WTC11 (cell line): ENCODE measurements at regions not wholly inside any gene's neighbourhood (a gene's known extent, or its start where the extent isn't known, plus 50 kb on each side); places are given as distances from the start of the nearest gene placed in this dataset.

Experiments used
- ATAC-seq: fragments of 200-7000 bp; cut with Tn5 transposase; 2 replicates; pipeline ENCODE4 v1.10.0; 2021; ENCODE audit warnings: mild to moderate bottlenecking, moderate library complexity
- CTCF ChIA-PET: fragments of 300-600 bp; sonication (Branson Sonifier 250); formaldehyde crosslinking; loops from one replicate; lab custom pipeline; 2021; ENCODE audit warnings: antibody characterized with exemption; lab: Charles Lee
- POLR2A ChIA-PET: fragments of 350-600 bp; sonication (Branson Sonifier 250); formaldehyde crosslinking; loops from one replicate; lab custom pipeline; 2021; ENCODE audit warnings: antibody characterized with exemption; lab: Charles Lee
- DNase-seq: peaks from one replicate; pipeline ENCODE4 v3.0.0; 2021; ENCODE audit warnings: low spot score
- H3K27ac Mint-ChIP-seq: 2 replicates; pipeline ENCODE4 v1.8.0; 2021; ENCODE audit warnings: mixed read lengths
- H3K27me3 Mint-ChIP-seq: 2 replicates; pipeline ENCODE4 v1.8.0; 2021; ENCODE audit warnings: low read depth, mild to moderate bottlenecking, moderate library complexity, mixed read lengths
- H3K36me3 Mint-ChIP-seq: 2 replicates; pipeline ENCODE4 v1.8.0; 2021; ENCODE audit warnings: mixed read lengths
- H3K4me1 Mint-ChIP-seq: 2 replicates; pipeline ENCODE4 v1.8.0; 2022; ENCODE audit warnings: mixed read lengths
- H3K4me3 Mint-ChIP-seq: 2 replicates; pipeline ENCODE4 v1.8.0; 2021; ENCODE audit warnings: mild to moderate bottlenecking, moderate library complexity, mixed read lengths
- H3K9me3 Mint-ChIP-seq: 2 replicates; pipeline ENCODE4 v1.8.0; 2021; ENCODE audit warnings: mixed read lengths
- FOXP1 ChIP-seq: sonication (generic); formaldehyde crosslinking; IDR thresholded peaks from 2 replicates; pipeline ENCODE4 v1.8.0; 2022; ENCODE audit warnings: missing genetic modification reagents, mild to moderate bottlenecking, moderate library complexity, borderline replicate concordance
- IRF2 ChIP-seq: sonication (generic); formaldehyde crosslinking; IDR thresholded peaks from 2 replicates; pipeline ENCODE4 v1.8.0; 2022; ENCODE audit warnings: low read depth, missing genetic modification reagents, borderline replicate concordance
- NFE2L1 ChIP-seq: sonication (generic); formaldehyde crosslinking; IDR thresholded peaks from 2 replicates; pipeline ENCODE4 v1.8.1; 2023; ENCODE audit warnings: missing genetic modification reagents
- RORB ChIP-seq: fragments of 250-450 bp; sonication (Bioruptor Pico); IDR thresholded peaks from 2 replicates; pipeline ENCODE4 v1.9.0; 2021; ENCODE audit warnings: mild to moderate bottlenecking
- SMAD4 ChIP-seq: sonication (generic); formaldehyde crosslinking; IDR thresholded peaks from 2 replicates; pipeline ENCODE4 v1.8.0; 2022; ENCODE audit warnings: mild to moderate bottlenecking, missing genetic modification reagents
- TEAD1 ChIP-seq: sonication (generic); formaldehyde crosslinking; IDR thresholded peaks from 2 replicates; pipeline ENCODE4 v1.8.0; 2022; ENCODE audit warnings: mild to moderate bottlenecking, missing genetic modification reagents
- ZNF671 ChIP-seq: fragments of 250-450 bp; sonication (Bioruptor Pico); IDR thresholded peaks from 2 replicates; pipeline ENCODE4 v1.8.0; 2021; ENCODE audit warnings: mild to moderate bottlenecking
- TF ChIP-seq, protein P1 (sequence below): sonication (generic); formaldehyde crosslinking; IDR thresholded peaks from 2 replicates; pipeline ENCODE4 v1.8.1; 2023; ENCODE audit warnings: mild to moderate bottlenecking, missing genetic modification reagents, moderate library complexity
- TF ChIP-seq, protein P2 (sequence below): sonication (generic); formaldehyde crosslinking; IDR thresholded peaks from 2 replicates; pipeline ENCODE4 v1.8.1; 2023; ENCODE audit warnings: mild to moderate bottlenecking, moderate library complexity, missing genetic modification reagents
- TF ChIP-seq, protein P3 (sequence below): fragments of 250-450 bp; sonication (Bioruptor Pico); IDR thresholded peaks from 2 replicates; pipeline ENCODE4 v1.9.0; 2021; ENCODE audit warnings: moderate library complexity, mild to moderate bottlenecking, inconsistent platforms, borderline replicate concordance
- TF ChIP-seq, protein P4 (sequence below): sonication (generic); formaldehyde crosslinking; IDR thresholded peaks from 2 replicates; pipeline ENCODE4 v1.8.0; 2022; ENCODE audit warnings: mild to moderate bottlenecking, missing genetic modification reagents
- TF ChIP-seq, protein P5 (sequence below): fragments of 250-450 bp; sonication (Bioruptor Pico); IDR thresholded peaks from 2 replicates; pipeline ENCODE4 v1.9.0; 2021; ENCODE audit warnings: mild to moderate bottlenecking
- TF ChIP-seq, protein P6 (sequence below): sonication (generic); formaldehyde crosslinking; IDR thresholded peaks from 2 replicates; pipeline ENCODE4 v1.8.1; 2023; ENCODE audit warnings: mild to moderate bottlenecking, missing genetic modification reagents
- TF ChIP-seq, protein P7 (sequence below): fragments of 250-450 bp; sonication (Bioruptor Pico); IDR thresholded peaks from 2 replicates; pipeline ENCODE4 v2.1.2; 2022; ENCODE audit warnings: mild to moderate bottlenecking, moderate library complexity
- TF ChIP-seq, protein P8 (sequence below): sonication (generic); formaldehyde crosslinking; IDR thresholded peaks from 2 replicates; pipeline ENCODE4 v1.8.1; 2022; ENCODE audit warnings: mild to moderate bottlenecking, moderate library complexity, missing genetic modification reagents

DNA sequence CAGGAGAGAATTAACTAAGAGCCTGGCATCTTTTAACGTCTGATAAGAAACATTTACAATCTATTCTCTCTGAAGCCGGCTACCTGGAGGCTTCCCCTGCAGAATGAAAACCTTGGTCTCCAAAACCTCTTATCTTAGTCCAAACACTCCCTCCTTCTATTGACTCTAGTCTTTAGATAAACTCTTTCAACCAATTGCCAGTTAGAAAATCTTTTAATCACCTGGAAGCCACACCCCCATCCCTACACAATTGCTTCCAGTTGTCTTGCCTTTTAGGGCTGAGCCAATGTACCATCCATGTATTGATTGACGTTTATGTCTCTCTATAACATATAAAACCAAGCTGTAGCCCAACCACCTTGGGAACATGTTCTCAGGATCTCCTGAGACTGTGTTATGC lies 1343.1 kb upstream of the C9orf72 start (continued):
- TF ChIP-seq, protein P1, sequence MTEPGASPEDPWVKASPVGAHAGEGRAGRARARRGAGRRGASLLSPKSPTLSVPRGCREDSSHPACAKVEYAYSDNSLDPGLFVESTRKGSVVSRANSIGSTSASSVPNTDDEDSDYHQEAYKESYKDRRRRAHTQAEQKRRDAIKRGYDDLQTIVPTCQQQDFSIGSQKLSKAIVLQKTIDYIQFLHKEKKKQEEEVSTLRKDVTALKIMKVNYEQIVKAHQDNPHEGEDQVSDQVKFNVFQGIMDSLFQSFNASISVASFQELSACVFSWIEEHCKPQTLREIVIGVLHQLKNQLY (CRISPR knock-in tag), result no peak
- TF ChIP-seq, protein P2, sequence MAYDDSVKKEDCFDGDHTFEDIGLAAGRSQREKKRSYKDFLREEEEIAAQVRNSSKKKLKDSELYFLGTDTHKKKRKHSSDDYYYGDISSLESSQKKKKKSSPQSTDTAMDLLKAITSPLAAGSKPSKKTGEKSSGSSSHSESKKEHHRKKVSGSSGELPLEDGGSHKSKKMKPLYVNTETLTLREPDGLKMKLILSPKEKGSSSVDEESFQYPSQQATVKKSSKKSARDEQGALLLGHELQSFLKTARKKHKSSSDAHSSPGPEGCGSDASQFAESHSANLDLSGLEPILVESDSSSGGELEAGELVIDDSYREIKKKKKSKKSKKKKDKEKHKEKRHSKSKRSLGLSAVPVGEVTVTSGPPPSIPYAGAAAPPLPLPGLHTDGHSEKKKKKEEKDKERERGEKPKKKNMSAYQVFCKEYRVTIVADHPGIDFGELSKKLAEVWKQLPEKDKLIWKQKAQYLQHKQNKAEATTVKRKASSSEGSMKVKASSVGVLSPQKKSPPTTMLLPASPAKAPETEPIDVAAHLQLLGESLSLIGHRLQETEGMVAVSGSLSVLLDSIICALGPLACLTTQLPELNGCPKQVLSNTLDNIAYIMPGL (CRISPR knock-in tag), result no peak
- TF ChIP-seq, protein P3, sequence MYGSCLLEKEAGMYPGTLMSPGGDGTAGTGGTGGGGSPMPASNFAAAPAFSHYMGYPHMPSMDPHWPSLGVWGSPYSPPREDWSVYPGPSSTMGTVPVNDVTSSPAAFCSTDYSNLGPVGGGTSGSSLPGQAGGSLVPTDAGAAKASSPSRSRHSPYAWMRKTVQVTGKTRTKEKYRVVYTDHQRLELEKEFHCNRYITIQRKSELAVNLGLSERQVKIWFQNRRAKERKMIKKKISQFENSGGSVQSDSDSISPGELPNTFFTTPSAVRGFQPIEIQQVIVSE (CRISPR knock-in tag), result no peak
- TF ChIP-seq RORB (CRISPR knock-in tag) (no peak), ZNF671 (no peak), NFE2L1 (CRISPR knock-in tag) (no peak)

DNA sequence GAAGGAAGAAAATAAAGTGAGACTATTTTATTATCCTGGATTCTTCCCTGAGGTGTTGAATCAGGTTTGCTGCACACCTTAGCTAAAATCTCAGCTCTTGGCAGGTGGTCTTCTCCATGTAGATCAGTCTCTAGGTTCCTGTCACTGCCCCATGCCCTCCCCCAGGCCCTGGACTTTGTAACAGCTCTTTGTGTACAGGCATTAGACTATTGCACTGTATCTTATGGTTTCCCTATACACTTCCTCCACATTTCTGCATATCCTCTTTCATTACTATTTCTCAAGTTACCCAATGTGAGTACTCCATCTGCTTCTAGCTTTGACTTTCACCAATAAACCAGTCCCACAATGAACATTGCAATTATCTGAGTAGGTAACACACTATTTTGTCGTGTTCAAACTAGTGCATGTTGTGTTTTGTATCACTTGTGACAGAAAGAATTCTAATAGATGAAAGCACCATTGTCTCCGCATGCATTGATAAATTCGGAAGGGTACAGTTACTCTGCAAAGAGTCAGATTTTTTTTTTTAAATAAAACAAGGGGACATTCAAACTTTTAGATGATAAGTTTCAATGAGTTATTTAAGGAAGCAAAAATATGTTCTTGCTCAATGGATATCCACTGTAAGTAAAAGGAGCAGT lies 1348.7 kb upstream of the C9orf72 start:
- DNase-seq (no peak), ATAC-seq (no peak)
- peaks cover 19% of the 10 kb centered on the region for H3K9me3 Mint-ChIP-seq
- peaks cover 31% of the 10 kb centered on the region for H3K4me1 Mint-ChIP-seq
- POLR2A ChIA-PET, result no interaction called here
- no peaks in the 10 kb centered on the region for H3K27me3 Mint-ChIP-seq
- TF ChIP-seq, protein P4, sequence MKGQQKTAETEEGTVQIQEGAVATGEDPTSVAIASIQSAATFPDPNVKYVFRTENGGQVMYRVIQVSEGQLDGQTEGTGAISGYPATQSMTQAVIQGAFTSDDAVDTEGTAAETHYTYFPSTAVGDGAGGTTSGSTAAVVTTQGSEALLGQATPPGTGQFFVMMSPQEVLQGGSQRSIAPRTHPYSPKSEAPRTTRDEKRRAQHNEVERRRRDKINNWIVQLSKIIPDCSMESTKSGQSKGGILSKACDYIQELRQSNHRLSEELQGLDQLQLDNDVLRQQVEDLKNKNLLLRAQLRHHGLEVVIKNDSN (CRISPR knock-in tag), result no peak
- TF ChIP-seq RORB (CRISPR knock-in tag) (no peak), TEAD1 (CRISPR knock-in tag) (no peak), IRF2 (no peak), SMAD4 (CRISPR knock-in tag) (no peak)
- TF ChIP-seq, protein P5, sequence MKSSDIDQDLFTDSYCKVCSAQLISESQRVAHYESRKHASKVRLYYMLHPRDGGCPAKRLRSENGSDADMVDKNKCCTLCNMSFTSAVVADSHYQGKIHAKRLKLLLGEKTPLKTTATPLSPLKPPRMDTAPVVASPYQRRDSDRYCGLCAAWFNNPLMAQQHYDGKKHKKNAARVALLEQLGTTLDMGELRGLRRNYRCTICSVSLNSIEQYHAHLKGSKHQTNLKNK, result no peak
- TF ChIP-seq, protein P6, sequence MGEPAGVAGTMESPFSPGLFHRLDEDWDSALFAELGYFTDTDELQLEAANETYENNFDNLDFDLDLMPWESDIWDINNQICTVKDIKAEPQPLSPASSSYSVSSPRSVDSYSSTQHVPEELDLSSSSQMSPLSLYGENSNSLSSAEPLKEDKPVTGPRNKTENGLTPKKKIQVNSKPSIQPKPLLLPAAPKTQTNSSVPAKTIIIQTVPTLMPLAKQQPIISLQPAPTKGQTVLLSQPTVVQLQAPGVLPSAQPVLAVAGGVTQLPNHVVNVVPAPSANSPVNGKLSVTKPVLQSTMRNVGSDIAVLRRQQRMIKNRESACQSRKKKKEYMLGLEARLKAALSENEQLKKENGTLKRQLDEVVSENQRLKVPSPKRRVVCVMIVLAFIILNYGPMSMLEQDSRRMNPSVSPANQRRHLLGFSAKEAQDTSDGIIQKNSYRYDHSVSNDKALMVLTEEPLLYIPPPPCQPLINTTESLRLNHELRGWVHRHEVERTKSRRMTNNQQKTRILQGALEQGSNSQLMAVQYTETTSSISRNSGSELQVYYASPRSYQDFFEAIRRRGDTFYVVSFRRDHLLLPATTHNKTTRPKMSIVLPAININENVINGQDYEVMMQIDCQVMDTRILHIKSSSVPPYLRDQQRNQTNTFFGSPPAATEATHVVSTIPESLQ (CRISPR knock-in tag), result no peak
- TF ChIP-seq, protein P7, sequence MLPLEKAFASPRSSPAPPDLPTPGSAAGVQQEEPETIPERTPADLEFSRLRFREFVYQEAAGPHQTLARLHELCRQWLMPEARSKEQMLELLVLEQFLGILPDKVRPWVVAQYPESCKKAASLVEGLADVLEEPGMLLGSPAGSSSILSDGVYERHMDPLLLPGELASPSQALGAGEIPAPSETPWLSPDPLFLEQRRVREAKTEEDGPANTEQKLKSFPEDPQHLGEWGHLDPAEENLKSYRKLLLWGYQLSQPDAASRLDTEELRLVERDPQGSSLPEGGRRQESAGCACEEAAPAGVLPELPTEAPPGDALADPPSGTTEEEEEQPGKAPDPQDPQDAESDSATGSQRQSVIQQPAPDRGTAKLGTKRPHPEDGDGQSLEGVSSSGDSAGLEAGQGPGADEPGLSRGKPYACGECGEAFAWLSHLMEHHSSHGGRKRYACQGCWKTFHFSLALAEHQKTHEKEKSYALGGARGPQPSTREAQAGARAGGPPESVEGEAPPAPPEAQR (CRISPR knock-in tag), result no peak
- CTCF ChIA-PET, result no interaction called here
- H3K36me3 Mint-ChIP-seq, result peaks cover 13% of the 10 kb centered on the region
- no peak overlapping the region; the same call in 1 of the 2 replicates for H3K27ac Mint-ChIP-seq
- H3K4me3 Mint-ChIP-seq, result no peak overlapping the region

DNA sequence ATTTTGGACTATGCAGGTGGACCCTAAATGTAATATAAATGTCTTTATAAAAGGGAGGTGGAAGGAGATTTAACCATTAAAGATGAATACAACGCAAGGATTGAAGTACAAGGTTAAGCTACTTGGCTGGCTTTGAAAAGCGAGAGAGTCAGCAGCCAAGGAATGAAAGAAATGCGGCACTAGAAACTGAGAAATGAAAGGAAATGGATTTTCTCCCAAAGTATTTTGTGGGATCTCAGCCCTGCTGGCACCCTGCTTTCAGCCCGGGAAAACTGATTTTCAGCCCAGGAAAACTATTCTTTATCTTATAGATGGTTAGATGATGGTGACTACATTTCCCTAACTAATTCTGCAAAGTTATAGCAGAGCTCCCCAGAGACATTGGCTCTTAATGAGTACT lies 1349.6 kb upstream of the C9orf72 start:
- CTCF ChIA-PET, result no interaction called here
- Mint-ChIP-seq H3K4me1 (peaks cover 31% of the 10 kb centered on the region), H3K27me3 (no peaks in the 10 kb centered on the region), H3K36me3 (peaks cover 6% of the 10 kb centered on the region), H3K27ac (peak overlapping the region; percentile 17; the same call in 1 of the 2 replicates)
- POLR2A ChIA-PET, result no interaction called here
- ATAC-seq (no peak; the same call in 1 of the 2 replicates), DNase-seq (no peak)
- TF ChIP-seq FOXP1 (CRISPR knock-in tag), result no peak
- TF ChIP-seq, protein P8, sequence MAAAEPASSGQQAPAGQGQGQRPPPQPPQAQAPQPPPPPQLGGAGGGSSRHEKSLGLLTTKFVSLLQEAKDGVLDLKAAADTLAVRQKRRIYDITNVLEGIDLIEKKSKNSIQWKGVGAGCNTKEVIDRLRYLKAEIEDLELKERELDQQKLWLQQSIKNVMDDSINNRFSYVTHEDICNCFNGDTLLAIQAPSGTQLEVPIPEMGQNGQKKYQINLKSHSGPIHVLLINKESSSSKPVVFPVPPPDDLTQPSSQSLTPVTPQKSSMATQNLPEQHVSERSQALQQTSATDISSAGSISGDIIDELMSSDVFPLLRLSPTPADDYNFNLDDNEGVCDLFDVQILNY (CRISPR knock-in tag), result no peak
- TF ChIP-seq, all 79 proteins: peak for 0
- Mint-ChIP-seq H3K4me3 (no peak overlapping the region), H3K9me3 (peaks cover 14% of the 10 kb centered on the region)
